ENCODE measurements at regions not wholly inside any gene's neighbourhood (a gene's known extent, or its start where the extent isn't known, plus 50 kb on each side); places are given as distances from the start of the nearest gene placed in this dataset.
"Not testable (repeated sequence)": the region's sequence is repeated elsewhere in the genome, so short reads cannot be mapped to it uniquely, and the experiment has no call there.

DNA sequence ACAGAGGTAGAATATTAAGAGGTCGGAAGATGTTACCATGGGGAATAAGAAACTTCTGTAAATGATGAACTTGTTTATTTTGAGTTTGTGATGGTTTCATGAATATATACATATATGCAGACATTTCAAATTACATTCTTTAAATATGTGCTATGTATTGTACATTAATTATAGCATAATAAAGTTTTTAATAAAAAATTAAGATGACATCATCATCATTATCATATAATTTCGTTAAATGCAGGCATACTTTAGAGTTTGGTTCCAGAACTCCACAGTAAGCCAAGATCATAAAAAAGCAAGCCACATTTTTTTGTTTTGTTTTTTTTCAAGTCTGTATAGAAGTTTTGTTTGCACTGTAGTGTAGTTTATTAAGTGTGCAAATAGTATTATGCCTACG lies 1403.5 kb downstream of the EFNA5 start:
- DNase-seq (ENCODE audit: low spot score), result no peak
- in situ Hi-C loops (cut with MboI; ENCODE audit: low pct_unique_long_range_greater_than_20kb, low sequenced_read_pairs, unreplicated experiment), result no loop called here
- no peak for TF ChIP-seq CTCF (IDR thresholded peaks at IDR 0.05; ENCODE audit: extremely low read depth, insufficient read depth, missing control alignments)

- in situ Hi-C loops (cut with MboI; ENCODE audit: low pct_unique_long_range_greater_than_20kb, low sequenced_read_pairs, unreplicated experiment), result no loop called here
- TF ChIP-seq CTCF (IDR thresholded peaks at IDR 0.05; ENCODE audit: extremely low read depth, insufficient read depth, missing control alignments), result no peak
- DNase-seq (ENCODE audit: low spot score), result no peak
These were observed 1408.3 kb downstream of the EFNA5 start for GRCh38 chr5:106262395-106262794.

GRCh38 chr5:106259431-106260090 lies 1411.2 kb downstream of the EFNA5 start:
- in situ Hi-C loops (cut with MboI; ENCODE audit: low pct_unique_long_range_greater_than_20kb, low sequenced_read_pairs, unreplicated experiment); DNase-seq (ENCODE audit: low spot score): not testable (repeated sequence)

GRCh38 chr5:106258591-106259125 lies 1412.1 kb downstream of the EFNA5 start:
- DNase-seq (ENCODE audit: low spot score), result no peak
- in situ Hi-C loops (cut with MboI; ENCODE audit: low pct_unique_long_range_greater_than_20kb, low sequenced_read_pairs, unreplicated experiment), result no loop called here

DNA sequence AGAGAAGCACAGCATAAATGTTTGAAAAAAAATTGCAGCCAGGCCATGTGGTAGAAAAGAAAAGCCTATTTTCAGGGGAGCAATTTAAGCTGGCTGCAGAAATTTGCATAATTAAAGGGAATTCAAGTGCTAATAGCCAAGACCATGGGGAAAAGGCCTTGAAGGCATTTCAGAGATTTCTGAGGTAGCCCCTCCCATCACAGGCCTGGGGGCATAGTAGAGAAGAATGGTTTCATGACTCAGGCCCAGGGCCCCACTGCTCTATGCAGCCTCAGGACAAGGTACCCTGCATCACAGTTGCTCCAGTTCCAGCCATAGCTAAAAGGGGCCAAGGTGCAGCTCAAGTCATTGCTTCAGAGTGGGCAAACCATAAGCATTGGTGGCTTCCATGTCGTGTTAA lies 1416.0 kb downstream of the EFNA5 start:
- no peak for TF ChIP-seq CTCF (IDR thresholded peaks at IDR 0.05; ENCODE audit: extremely low read depth, insufficient read depth, missing control alignments)
- DNase-seq (ENCODE audit: low spot score), result no peak
- in situ Hi-C loops (cut with MboI; ENCODE audit: low pct_unique_long_range_greater_than_20kb, low sequenced_read_pairs, unreplicated experiment), result no loop called here

More at GRCh38 chr5:106258591-106259125, 1412.1 kb downstream of the EFNA5 start:
- no peak for TF ChIP-seq CTCF (IDR thresholded peaks at IDR 0.05; ENCODE audit: extremely low read depth, insufficient read depth, missing control alignments)

- DNase-seq (ENCODE audit: low spot score); in situ Hi-C loops (cut with MboI; ENCODE audit: low pct_unique_long_range_greater_than_20kb, low sequenced_read_pairs, unreplicated experiment): not testable (repeated sequence)
These were observed 1424.5 kb downstream of the EFNA5 start for GRCh38 chr5:106246044-106246745.

DNA sequence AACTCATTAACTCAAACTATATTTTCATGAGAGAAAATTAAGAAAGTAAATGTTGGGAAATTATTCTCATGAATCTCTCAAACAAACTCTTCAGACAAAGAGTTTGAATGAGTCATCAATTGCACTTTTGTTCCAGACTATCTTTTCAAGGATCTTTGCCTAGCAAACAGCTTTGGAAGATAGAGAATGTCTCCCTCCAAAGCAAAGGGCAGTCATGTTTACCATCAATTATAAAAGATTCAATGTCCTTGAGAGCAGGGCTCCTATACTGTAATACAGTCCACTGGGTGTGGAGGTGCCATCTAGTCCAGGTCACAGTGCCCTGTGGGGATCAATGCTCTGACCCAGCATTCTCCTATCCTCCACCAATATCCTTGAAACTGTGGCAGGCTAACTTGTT lies 1429.3 kb downstream of the EFNA5 start:
- DNase-seq (ENCODE audit: low spot score), result no peak
- in situ Hi-C loops (cut with MboI; ENCODE audit: low pct_unique_long_range_greater_than_20kb, low sequenced_read_pairs, unreplicated experiment), result no loop called here
- TF ChIP-seq CTCF (IDR thresholded peaks at IDR 0.05; ENCODE audit: extremely low read depth, insufficient read depth, missing control alignments), result no peak
